22Rv1 (cell line): ENCODE measurements at regions not wholly inside any gene's neighbourhood (a gene's known extent, or its start where the extent isn't known, plus 50 kb on each side); places are given as distances from the start of the nearest gene placed in this dataset.

ENCODE experiments used
- H3K27ac ChIP-seq: fragments of 450-650 bp; 2 replicates; pipeline ENCODE4 v1.5.1; 2017
- CTCF ChIP-seq: fragments of 450-650 bp; IDR thresholded peaks from 2 replicates; pipeline ENCODE4 v1.5.1; 2017; ENCODE audit warnings: mild to moderate bottlenecking
- ZFX ChIP-seq: fragments of 450-650 bp; IDR thresholded peaks from 2 replicates; pipeline ENCODE4 v1.6.1; 2017; ENCODE audit warnings: antibody characterized with exemption, borderline replicate concordance

GRCh38 chr2:53582556-53582955 lies 185.0 kb upstream of the CHAC2 start:
- no peak for TF ChIP-seq ZFX
- no peak for TF ChIP-seq CTCF
- no peak overlapping the region for H3K27ac ChIP-seq

GRCh38 chr2:53576166-53576565 lies 191.4 kb upstream of the CHAC2 start:
- no peak overlapping the region for H3K27ac ChIP-seq
- TF ChIP-seq CTCF (no peak), ZFX (no peak)

GRCh38 chr2:53575721-53576124 lies 191.9 kb upstream of the CHAC2 start:
- TF ChIP-seq ZFX (no peak), CTCF (no peak)
- H3K27ac ChIP-seq: no peak overlapping the region

GRCh38 chr2:53572696-53573095 lies 194.9 kb upstream of the CHAC2 start:
- no peak for TF ChIP-seq ZFX
- TF ChIP-seq CTCF: no peak
- no peak overlapping the region for H3K27ac ChIP-seq

GRCh38 chr2:53569957-53570727 lies 197.5 kb upstream of the CHAC2 start:
- TF ChIP-seq CTCF (no peak), ZFX (no peak)
- H3K27ac ChIP-seq: no peak overlapping the region

- no peak for TF ChIP-seq ZFX
- no peak for TF ChIP-seq CTCF
- no peak overlapping the region for H3K27ac ChIP-seq
Observed at GRCh38 chr2:53568469-53568868, 199.1 kb upstream of the CHAC2 start.

GRCh38 chr2:53567073-53567472 lies 200.5 kb upstream of the CHAC2 start:
- no peak for TF ChIP-seq CTCF
- no peak overlapping the region for H3K27ac ChIP-seq
